Stimulated activated naive CD8-positive, alpha-beta T cell treated with anti-CD3 and anti-CD28 coated beads, Interleukin-15, Interleukin-2, amounts not matched to agents 100 U/mL and 50 U/mL, for 24 hours (primary cell): ENCODE measurements at regions not wholly inside any gene's neighbourhood (a gene's known extent, or its start where the extent isn't known, plus 50 kb on each side); places are given as distances from the start of the nearest gene placed in this dataset.
"Not testable (repeated sequence)": the region's sequence is repeated elsewhere in the genome, so short reads cannot be mapped to it uniquely, and the experiment has no call there.

Source experiments
- ATAC-seq: fragments of 150-1000 bp; cut with Tn5 transposase; one replicate; pipeline ENCODE4 v1.10.0; 2021
- DNase-seq: peaks from one replicate; pipeline ENCODE4 v3.0.0; 2021

- ATAC-seq, DNase-seq: not testable (repeated sequence)
These were observed 327.7 kb downstream of the REEP3 start for GRCh38 chr10:63848871-63849270.

- DNase-seq (no peak), ATAC-seq (no peak)
These were observed 341.7 kb downstream of the REEP3 start for GRCh38 chr10:63862860-63863259.

- DNase-seq (no peak), ATAC-seq (no peak)
These were observed 344.0 kb downstream of the REEP3 start for GRCh38 chr10:63865210-63865609.

GRCh38 chr10:63866075-63866746, 345.0 kb downstream of the REEP3 start:
- peak; percentile 75 for ATAC-seq

GRCh38 chr10:63866747-63867140, 345.5 kb downstream of the REEP3 start:
- ATAC-seq, result no peak

More at GRCh38 chr10:63866075-63866746, 345.0 kb downstream of the REEP3 start:
- peak; percentile 43 for DNase-seq

GRCh38 chr10:63878428-63878827, 357.2 kb downstream of the REEP3 start:
- no peak for ATAC-seq
- DNase-seq, result no peak

More at GRCh38 chr10:63866747-63867140, 345.5 kb downstream of the REEP3 start:
- DNase-seq, result no peak

- DNase-seq, result no peak
- ATAC-seq, result no peak
These were observed 362.7 kb downstream of the REEP3 start for GRCh38 chr10:63883861-63884260.

- ATAC-seq, result no peak
- DNase-seq, result no peak
These were observed 363.2 kb downstream of the REEP3 start for GRCh38 chr10:63884426-63884825.

GRCh38 chr10:63885156-63885555, 364.0 kb downstream of the REEP3 start:
- no peak for DNase-seq
- no peak for ATAC-seq

GRCh38 chr10:63886281-63887022, 365.3 kb downstream of the REEP3 start:
- DNase-seq (no peak), ATAC-seq (no peak)

- ATAC-seq, result no peak
- DNase-seq, result no peak
These were observed 365.9 kb downstream of the REEP3 start for GRCh38 chr10:63887023-63887589.

GRCh38 chr10:63887600-63888370, 366.6 kb downstream of the REEP3 start:
- no peak for ATAC-seq
- no peak for DNase-seq

GRCh38 chr10:63889803-63890202, 368.6 kb downstream of the REEP3 start:
- DNase-seq (no peak), ATAC-seq (no peak)

- no peak for ATAC-seq
- DNase-seq, result no peak
These were observed 375.8 kb downstream of the REEP3 start for GRCh38 chr10:63896992-63897391.

GRCh38 chr10:63899673-63900300, 378.6 kb downstream of the REEP3 start:
- no peak for ATAC-seq

GRCh38 chr10:63901228-63901627, 380.0 kb downstream of the REEP3 start:
- DNase-seq, result no peak
- no peak for ATAC-seq

More at GRCh38 chr10:63899673-63900300, 378.6 kb downstream of the REEP3 start:
- DNase-seq, result no peak

GRCh38 chr10:63901881-63902280, 380.7 kb downstream of the REEP3 start:
- DNase-seq, result no peak
- ATAC-seq, result no peak

- ATAC-seq (no peak), DNase-seq (no peak)
These were observed 389.6 kb downstream of the REEP3 start for GRCh38 chr10:63910806-63911205.

- DNase-seq, result no peak
- no peak for ATAC-seq
These were observed 394.0 kb downstream of the REEP3 start for GRCh38 chr10:63915240-63915639.

GRCh38 chr10:63917363-63917762, 396.2 kb downstream of the REEP3 start:
- ATAC-seq (no peak), DNase-seq (no peak)

GRCh38 chr10:63919575-63920279, 398.5 kb downstream of the REEP3 start:
- ATAC-seq, result no peak
- no peak for DNase-seq
